NCI-H2081 (cell line): ENCODE measurements at regions not wholly inside any gene's neighbourhood (a gene's known extent, or its start where the extent isn't known, plus 50 kb on each side); places are given as distances from the start of the nearest gene placed in this dataset.

Experiments used
- DNase-seq, 2 experiments: peaks; one replicate each; lab custom pipeline; 2025; lab: John Stamatoyannopoulos, UW

DNA sequence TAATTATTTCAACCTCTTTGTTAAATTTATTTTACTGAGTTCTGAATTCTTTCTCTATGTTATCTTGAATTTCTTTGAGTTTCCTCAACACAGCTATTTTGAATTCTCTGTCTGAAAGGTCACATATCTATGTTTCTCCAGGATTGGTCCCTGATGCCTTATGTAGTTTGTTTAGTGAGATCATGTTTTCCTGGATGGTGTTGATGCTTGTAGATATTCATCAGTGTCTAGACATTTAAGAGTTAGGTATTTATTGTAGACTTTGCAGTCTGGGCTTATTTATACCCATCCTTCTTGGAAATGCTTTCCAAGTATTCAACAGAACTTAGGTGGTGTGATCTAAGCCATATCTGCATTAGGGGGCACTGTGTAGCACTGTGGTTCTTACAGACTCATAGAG lies 70.2 kb upstream of the SLC27A6 start:
- no peak for DNase-seq

DNA sequence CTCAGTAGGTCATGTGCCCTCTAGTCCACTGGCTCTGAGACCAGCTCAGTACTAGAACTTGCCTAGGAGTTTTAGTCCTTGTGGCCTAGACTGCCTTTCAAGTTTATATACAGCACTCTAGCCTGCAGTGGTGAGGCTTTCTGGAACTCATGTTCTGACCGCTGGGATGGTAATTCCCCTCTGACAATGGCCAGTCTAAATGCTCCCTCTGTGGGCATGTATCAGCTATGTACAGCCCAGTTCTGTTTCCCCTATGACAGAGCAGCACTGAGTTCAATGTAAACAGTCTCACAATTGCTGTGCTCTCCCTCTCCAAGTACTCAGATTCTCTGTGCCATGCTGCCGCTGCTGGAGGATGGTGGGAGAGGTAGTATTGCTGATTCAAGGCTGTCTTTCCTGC lies 68.6 kb upstream of the SLC27A6 start:
- DNase-seq, result no peak

GRCh38 chr5:128903550-128903949 lies 61.7 kb upstream of the SLC27A6 start:
- no peak for DNase-seq

DNA sequence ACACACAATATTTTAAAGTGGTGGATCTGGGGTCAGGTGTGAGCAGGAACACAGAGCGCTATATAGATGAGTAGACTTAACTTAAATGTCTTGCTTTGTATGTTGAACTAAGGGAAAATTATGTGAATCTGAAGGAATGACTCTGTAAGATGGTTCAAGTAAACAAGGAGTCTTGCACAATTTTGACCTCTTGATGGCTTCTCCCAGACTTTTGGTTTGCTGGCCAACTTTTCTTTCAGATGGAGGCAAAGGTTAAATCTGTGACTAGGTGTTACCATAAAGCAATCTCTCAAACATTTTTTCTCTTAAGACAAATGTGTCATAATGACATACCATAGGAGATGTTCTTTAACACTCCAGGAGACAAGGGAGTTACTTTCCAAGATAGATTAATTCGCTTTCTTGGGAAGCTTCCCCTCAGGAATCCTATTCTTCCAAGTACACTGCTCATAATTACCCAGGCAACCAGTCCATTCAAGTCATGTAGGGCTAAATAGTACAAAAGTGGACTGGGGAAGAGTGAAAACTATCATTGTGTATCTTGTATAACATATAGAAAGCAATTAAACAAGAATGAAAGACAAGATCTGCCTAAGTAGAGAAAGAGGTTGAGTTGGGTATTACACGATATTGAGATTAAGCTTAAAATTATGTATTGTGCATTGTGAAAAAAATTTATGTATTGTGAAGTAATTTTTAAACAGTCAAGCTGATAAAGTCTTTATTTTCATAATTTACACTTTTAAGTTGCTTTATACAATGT lies 60.3 kb upstream of the SLC27A6 start:
- DNase-seq, result no peak

- peak; percentile 12 to 51 for DNase-seq
Measured at GRCh38 chr5:128905568-128906110, 59.6 kb upstream of the SLC27A6 start.

DNA sequence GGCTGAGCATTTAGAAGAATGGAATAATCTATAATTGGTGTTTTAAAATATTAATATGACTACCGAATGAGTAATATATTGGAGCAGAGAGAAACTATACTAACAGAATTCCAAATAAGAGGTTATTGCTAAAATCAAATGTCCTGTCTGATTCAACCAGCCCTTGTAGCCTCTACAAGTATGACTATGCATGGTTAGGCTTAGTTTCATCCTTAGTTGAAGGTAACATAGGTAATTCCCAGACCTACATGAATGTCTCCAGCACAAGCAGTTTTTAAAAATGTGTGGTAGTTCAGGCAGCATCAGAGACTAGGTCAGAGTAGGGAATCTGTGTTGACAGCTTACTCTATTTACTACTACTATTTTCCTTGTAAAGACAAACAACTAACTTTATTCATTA lies 51.7 kb upstream of the SLC27A6 start:
- DNase-seq, result no peak
